ENCODE measurements at regions not wholly inside any gene's neighbourhood (a gene's known extent, or its start where the extent isn't known, plus 50 kb on each side); places are given as distances from the start of the nearest gene placed in this dataset.

DNA sequence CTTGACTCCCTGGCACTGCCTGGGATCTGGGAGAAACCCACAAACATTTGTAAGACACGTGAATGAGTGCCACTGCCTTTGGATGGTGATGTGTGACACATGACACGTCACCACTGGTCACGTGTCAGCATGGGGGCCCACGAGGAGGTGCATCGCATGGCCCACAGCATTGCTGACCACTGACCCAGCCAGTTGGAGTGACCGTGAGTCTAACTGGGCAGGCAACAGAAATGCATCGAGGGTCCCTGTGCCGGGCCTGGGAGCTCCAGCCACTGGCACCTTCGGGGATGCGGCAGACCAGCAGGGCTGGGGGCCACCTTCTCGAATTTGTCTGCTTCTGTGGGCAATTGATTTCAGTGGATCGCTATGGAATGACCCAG, 121.9 kb upstream of the HDAC4 start:
- Mint-ChIP-seq H3K36me3 (ENCODE audit: low read depth) (no peaks in the 10 kb centered on the region), H3K9me3 (ENCODE audit: low read depth) (no peaks in the 10 kb centered on the region), H3K4me3 (ENCODE audit: unreplicated experiment) (no peak overlapping the region), H3K4me1 (ENCODE audit: low read depth) (no peaks in the 10 kb centered on the region), H3K27me3 (ENCODE audit: low read depth) (peaks cover 3% of the 10 kb centered on the region), H3K27ac (ENCODE audit: unreplicated experiment) (no peak overlapping the region)
- DNase-seq (ENCODE audit: low spot score) = peak; percentile 67
- TF ChIP-seq, protein P1, sequence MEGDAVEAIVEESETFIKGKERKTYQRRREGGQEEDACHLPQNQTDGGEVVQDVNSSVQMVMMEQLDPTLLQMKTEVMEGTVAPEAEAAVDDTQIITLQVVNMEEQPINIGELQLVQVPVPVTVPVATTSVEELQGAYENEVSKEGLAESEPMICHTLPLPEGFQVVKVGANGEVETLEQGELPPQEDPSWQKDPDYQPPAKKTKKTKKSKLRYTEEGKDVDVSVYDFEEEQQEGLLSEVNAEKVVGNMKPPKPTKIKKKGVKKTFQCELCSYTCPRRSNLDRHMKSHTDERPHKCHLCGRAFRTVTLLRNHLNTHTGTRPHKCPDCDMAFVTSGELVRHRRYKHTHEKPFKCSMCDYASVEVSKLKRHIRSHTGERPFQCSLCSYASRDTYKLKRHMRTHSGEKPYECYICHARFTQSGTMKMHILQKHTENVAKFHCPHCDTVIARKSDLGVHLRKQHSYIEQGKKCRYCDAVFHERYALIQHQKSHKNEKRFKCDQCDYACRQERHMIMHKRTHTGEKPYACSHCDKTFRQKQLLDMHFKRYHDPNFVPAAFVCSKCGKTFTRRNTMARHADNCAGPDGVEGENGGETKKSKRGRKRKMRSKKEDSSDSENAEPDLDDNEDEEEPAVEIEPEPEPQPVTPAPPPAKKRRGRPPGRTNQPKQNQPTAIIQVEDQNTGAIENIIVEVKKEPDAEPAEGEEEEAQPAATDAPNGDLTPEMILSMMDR (IDR thresholded peaks at IDR 0.05) = no peak

DNA sequence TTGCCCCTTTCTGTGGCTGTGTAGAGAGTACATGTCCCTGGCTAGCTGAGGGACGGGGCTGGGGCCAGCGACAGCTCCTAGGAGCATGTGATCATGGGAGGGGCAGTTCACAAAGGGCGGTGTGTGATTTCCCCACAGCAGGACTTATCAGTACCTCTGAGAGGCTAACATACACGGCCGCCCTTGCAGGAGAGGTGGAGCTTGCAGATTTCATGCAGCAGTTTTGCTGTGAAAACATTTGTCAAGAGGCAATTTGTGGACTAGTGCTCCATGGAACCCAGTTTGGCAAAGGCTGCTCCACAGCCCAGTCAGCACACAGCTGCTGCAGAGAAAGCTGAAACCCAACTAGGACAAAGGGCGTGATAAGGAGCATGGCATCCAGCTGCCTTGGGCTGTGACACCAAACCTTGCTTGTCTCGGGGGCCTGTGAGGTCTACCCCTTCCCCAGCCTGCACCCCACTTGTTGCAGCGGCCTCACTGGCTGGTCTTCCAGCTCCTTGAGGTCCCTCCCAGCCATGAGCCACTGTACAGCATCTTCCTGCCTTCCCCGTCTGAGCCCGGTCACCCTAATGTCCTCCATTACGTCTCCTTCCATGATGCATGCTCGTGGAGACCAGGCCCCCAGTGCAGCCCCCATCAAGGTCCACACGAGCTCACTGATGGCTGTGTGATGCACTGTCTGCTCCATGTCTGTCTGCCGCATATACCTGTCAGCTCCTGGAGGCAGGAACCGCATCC, 121.4 kb upstream of the HDAC4 start:
- DNase-seq (ENCODE audit: low spot score) = peak; percentile 82
- no peak overlapping the region for H3K27ac Mint-ChIP-seq (ENCODE audit: unreplicated experiment)
- peaks cover 3% of the 10 kb centered on the region for H3K27me3 Mint-ChIP-seq (ENCODE audit: low read depth)
- TF ChIP-seq, protein P1 (IDR thresholded peaks at IDR 0.05) = no peak
- H3K9me3 Mint-ChIP-seq (ENCODE audit: low read depth) = no peaks in the 10 kb centered on the region
- no peaks in the 10 kb centered on the region for H3K4me1 Mint-ChIP-seq (ENCODE audit: low read depth)
- H3K4me3 Mint-ChIP-seq (ENCODE audit: unreplicated experiment) = no peak overlapping the region
- H3K36me3 Mint-ChIP-seq (ENCODE audit: low read depth) = no peaks in the 10 kb centered on the region

DNA sequence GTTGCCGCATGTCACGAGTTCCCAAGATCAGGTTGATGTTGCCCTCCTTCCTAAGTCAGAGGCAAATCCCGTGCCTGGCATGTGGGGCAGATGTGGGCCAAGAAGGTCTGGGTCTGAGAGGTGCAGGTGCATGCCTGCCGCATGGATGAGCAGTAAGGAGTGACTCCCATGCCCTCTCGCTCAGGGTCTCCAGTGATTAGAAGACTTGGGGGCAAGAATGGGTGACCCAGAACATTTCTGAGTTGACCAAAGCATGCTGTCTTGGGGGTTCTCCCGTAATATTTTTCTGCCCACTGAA, 120.6 kb upstream of the HDAC4 start:
- Mint-ChIP-seq H3K27ac (ENCODE audit: unreplicated experiment) (no peak overlapping the region), H3K4me3 (ENCODE audit: unreplicated experiment) (no peak overlapping the region), H3K9me3 (ENCODE audit: low read depth) (no peaks in the 10 kb centered on the region), H3K36me3 (ENCODE audit: low read depth) (no peaks in the 10 kb centered on the region), H3K4me1 (ENCODE audit: low read depth) (no peaks in the 10 kb centered on the region), H3K27me3 (ENCODE audit: low read depth) (peaks cover 3% of the 10 kb centered on the region)
- TF ChIP-seq, protein P1 (IDR thresholded peaks at IDR 0.05) = no peak
- peak; percentile 63 for DNase-seq (ENCODE audit: low spot score)

DNA sequence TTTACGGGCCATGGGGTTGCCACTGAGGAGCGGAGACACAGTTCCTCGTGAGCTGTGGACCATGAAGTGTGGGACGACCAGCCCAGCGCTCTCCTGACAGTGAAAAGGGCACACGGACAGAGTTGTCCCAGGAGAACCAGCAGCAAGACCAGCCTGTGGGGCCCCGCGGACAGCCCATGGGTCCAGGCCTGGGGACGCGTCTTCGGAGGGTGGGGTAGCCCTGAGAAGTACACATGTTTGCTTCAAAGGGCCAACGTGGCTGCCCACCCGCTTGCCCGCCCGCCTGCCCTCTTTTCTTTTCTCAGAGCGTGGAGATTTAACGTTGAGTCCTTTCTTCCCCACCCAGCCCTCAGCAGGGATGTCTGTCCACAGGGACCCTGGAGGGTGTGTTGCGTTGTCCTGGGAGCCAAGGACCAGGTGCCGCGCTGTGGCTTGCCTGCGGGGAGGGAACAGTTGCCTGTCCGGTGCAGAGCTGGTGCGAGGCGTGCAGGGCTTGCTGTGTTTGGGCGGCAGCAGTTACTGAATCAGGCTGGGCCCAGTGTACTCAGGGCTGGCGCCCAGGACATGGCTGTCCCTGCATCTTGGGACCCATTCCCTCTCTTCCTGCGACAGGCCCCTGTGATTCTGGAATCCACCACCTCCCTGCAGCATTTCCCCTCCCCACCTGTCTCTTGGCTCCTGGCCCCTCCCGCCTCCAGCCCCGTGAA, 120.1 kb upstream of the HDAC4 start:
- TF ChIP-seq, protein P1 (IDR thresholded peaks at IDR 0.05) = no peak

DNA sequence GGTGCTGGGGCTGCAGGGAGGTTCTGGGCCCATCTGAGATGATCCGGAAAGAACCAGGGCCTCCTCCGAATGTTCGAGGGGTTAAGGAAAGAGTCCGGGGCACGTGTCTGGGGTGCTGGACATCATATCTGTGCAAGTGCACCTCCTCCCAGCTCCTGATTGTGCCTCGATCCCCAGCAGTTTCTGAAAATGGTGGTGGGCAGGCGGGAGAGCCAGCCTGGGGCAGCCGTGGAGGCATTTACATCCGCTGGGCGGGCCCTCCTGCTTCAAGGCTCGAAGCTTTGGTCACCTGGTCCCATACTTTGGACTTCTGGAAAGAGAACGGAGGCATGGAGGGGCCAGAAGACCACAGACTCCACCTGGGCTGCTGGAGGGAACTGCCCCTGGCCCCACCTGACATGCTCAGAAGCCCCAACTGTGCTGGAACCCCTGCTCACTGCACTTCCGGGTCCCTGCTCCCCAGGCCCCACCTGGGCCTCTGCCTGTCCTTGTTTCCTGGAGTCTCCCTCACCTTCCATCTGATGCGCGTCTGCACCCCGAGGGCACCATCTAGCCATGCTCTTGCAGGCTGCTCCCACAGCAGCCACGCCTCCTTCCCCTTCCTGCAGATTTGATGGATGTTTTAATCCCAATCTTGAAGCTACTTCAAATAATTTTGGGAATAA, 119.2 kb upstream of the HDAC4 start:
- peak; percentile 81 for DNase-seq (ENCODE audit: low spot score)
- Mint-ChIP-seq H3K27ac (ENCODE audit: unreplicated experiment) (no peak overlapping the region), H3K9me3 (ENCODE audit: low read depth) (no peaks in the 10 kb centered on the region), H3K4me1 (ENCODE audit: low read depth) (no peaks in the 10 kb centered on the region), H3K4me3 (ENCODE audit: unreplicated experiment) (no peak overlapping the region), H3K36me3 (ENCODE audit: low read depth) (no peaks in the 10 kb centered on the region), H3K27me3 (ENCODE audit: low read depth) (peaks cover 3% of the 10 kb centered on the region)
- TF ChIP-seq, protein P1 (IDR thresholded peaks at IDR 0.05) = no peak

More for the DNA sequence above, 120.1 kb upstream of the HDAC4 start:
- Mint-ChIP-seq H3K9me3 (ENCODE audit: low read depth) (no peaks in the 10 kb centered on the region), H3K36me3 (ENCODE audit: low read depth) (no peaks in the 10 kb centered on the region), H3K4me1 (ENCODE audit: low read depth) (no peaks in the 10 kb centered on the region), H3K27ac (ENCODE audit: unreplicated experiment) (no peak overlapping the region), H3K4me3 (ENCODE audit: unreplicated experiment) (no peak overlapping the region), H3K27me3 (ENCODE audit: low read depth) (peaks cover 3% of the 10 kb centered on the region)
- peak; percentile 88 for DNase-seq (ENCODE audit: low spot score)

Data from chondrocyte (in vitro differentiated cells).